ENCODE measurements at regions not wholly inside any gene's neighbourhood (a gene's known extent, or its start where the extent isn't known, plus 50 kb on each side); places are given as distances from the start of the nearest gene placed in this dataset.

GRCh38 chr2:82538590-82539279 is 1920.3 kb downstream of the SUCLG1 start:
- DNase-seq = no peak

DNA sequence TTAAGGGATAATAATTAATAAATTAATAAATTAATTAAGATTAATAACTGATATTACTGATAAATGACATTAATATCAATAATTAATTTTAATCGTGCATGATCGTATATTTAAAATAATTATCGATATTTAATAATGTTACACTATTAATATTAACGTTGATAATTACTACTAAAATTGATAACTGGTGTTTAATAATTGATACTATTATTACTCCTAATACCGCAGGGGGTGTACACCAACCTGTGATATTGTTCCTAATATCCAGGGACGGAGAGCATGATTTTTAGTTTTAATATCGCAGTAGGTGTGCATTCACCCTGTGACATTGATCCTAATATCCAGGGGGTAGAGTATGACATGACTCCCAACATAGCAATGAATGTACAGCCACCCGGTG is 1930.8 kb downstream of the SUCLG1 start:
- no peak for DNase-seq

DNA sequence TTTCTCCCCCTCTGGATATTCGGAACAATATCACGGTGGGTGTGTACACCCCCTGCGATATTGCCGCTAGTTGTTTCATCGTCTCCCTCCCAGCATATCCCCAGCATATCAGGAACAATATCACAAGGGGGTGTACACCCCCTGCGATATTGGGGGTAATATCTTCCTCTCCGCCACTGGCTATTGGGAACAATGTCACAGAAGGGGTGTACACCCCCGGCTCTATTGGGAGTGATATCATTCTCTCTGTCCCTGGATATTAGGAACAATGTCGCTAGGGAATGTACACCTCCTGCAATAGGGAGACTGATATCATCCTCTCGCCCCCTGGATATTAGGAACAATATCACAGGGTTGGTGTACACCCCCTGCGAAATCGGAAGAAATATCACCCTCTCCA is 1932.0 kb downstream of the SUCLG1 start:
- no peak for DNase-seq

DNA sequence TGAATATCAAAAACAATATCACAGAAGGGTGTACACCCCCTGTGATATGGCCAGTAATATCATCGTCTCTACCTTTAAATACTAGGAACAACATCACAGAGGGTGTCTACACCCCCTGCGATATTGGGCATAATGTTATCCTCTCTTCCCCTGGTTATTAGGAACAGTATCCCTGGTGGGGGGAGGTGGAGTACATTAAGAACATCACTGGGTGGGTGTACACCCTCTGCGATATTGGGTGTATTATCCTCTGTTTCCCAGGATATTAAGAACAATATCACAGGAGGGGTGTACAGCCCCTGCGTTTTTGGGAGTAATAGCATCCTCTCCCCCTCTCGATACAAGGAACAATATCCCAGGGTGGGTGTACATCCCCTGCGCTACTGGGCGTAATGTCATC is 1932.8 kb downstream of the SUCLG1 start:
- no peak for DNase-seq

DNA sequence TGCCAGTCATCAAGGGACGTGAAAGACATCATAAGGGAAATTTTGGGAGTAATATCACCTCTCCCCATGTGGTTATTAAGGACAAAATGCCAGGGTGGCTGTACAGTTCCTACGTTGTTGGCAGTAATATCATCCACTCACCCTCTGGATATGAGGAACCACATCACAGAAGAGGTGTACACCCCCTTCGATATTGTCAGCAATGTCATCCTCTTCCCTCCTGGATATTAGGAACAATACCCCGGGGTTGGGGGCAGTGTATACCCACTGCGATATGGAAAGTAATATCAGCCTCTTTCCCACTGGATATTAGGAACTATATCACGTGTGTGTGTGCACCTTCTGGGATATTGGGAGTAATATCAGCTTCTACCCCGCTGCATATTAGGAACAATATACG is 1933.3 kb downstream of the SUCLG1 start:
- DNase-seq = no peak

DNA sequence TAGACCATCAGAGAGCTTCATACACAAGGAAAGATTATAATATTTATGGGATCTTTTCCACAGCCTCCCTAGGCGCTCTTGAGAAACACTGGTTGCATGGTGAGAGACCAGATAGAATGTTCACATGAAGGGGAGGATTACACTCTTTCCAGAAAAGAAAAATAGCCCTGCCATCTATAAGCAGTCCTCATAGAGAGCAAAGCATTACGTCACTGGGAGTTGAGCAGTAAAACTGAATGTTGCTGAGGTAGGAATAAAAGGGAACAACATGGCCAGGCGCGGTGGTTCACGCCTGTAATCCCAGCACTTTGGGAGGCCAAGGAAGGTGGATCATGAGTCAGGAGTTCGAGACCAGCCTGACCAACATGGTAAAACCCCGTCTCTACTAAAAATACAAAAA is 1934.3 kb downstream of the SUCLG1 start:
- no peak for DNase-seq

DNA sequence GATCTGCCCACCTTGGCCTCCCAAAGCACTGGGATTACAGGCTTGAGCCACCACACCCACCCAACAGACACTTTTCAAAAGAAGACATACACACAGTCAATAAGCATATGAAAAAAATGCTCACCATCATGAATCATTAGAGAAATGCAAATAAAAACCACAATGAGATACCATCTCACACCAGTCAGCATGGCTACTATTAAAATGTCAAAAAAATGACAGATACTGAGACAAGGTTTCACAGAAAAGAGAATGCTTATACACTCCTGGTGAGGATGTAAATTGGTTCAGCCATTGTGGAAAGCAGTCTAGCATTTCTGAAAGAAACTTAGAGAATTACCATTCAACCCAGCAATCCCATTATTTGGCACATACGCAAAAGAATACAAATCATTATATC is 1947.2 kb downstream of the SUCLG1 start:
- no peak for DNase-seq

GRCh38 chr2:82508702-82509101 is 1950.4 kb downstream of the SUCLG1 start:
- DNase-seq = no peak

- no peak for DNase-seq
These were observed 1951.4 kb downstream of the SUCLG1 start for GRCh38 chr2:82507657-82508056.

DNA sequence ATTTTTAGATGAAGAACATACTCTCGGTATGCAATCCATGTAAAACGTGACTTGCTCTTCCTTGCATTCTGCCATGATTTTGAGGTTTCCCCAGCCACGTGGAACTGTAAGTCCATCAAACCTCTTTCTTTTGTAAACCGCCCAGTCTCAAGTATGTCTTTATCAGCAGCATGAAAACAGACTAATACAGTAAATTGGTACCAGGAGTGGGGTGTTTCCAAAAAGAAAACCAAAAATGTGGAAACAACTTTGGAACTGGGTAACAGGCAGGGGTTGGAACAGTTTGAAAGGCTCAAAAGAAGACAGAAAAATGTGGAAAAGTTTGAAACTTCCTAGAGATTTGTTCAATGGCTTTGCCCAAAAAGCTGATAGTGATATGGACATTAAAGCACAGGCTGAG is 1957.9 kb downstream of the SUCLG1 start:
- no peak for DNase-seq

DNA sequence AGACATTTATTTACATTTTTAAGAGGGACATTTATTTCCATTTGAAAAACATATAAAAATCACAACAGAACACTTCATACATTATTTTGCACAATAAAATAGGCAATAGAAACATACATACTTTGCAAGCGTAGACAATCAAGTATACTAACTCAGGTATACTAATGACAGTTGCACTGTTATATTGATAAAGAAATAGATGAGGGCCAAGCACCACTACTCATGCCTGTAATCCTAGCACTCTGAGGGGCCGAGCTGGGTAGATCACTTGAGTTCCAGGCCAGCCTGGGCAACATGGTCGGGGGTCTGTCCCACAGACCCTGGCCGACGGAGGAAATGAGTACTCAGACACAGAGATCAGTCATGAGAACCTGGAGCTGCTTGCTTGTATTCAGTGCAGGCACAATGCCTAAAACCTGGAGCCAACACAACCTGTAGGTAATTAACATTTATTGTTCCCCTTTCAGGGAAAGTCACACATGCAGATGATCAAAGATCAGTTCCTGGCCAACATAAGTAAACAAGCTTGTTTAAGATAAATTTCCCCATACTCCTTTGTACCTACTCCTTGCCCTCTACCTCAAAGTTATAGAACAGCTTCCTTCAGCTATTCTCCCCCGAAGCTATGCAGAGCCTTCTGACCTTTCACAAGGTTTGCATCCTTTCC is 1960.2 kb downstream of the SUCLG1 start:
- DNase-seq = no peak

DNA sequence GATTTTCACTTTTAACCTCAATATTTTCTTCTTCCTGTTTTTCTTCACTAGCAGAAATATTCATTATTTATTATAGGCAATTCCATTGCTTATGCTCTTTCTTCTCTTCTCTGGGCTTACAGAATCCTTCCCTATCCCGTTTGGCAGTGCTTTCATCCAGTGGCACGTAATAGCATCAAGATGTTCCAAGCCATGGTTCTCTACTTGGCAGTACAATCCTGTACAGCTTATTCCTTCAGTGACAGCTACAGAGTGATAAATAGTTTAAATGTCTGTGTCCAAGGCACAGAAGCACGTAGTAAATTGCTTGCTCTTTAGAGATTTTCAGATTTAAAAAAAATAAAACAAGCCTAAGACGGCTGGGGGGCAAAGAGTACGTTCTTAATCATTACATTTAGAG is 1964.3 kb downstream of the SUCLG1 start:
- no peak for DNase-seq

- no peak for DNase-seq
These were observed 1967.5 kb downstream of the SUCLG1 start for GRCh38 chr2:82491591-82491990.

DNA sequence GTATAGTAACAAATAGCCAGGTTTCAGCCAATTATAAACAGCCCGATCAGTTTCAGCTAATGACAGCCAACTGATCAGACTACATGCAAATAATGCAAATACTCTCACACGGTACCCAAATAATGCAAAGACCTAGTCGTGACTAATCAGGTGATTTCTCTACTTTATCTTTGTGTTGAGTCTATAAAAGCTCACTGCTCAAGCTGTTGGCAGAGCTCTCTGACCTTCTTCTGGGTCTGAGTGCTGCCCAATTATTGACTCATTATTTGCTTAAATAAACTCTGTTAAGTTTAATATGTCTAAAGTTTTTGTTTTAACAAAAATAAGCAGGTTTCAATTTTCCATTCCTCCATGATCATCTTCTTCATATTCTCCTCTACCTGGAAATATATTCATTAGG is 1971.7 kb downstream of the SUCLG1 start:
- DNase-seq = no peak

GRCh38 chr2:82485701-82486100 is 1973.4 kb downstream of the SUCLG1 start:
- DNase-seq = no peak

DNA sequence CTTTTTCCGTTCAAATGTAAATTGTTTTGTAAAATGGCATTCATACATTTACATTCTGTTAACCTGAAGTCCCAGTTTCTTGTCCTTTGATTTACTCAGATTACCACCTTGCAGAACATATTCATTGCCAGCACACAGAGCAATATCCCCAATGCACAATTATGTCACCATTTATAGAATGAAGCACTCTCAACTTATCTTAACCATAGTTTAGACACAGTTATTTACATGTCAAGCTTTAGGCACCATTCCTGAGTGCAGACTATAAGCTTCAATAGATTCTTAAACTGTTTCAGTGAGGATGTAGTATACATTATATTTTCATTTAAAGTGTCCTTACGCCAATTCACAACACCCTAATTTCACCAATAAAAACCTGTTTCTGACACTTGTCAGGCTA is 1977.9 kb downstream of the SUCLG1 start:
- no peak for DNase-seq

DNA sequence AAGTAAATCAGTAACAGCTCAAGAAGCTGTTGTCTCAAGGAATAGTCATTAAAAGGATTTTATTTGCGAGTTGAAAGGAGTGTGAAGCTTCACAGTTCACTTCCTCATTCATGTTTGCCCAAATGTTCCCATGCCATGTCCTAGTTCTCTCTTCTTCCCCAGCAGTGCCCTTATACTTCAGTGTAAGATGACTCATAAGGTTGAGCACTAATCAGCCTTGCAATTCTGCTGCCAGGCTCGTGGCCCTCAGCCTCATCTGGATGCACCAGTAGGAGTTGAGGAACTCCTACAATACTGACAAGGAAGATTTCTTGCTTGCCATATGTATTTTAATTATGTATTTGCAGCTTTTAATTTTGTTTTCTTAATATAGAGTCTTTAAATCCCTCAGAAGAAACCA is 1980.4 kb downstream of the SUCLG1 start:
- no peak for DNase-seq

DNA sequence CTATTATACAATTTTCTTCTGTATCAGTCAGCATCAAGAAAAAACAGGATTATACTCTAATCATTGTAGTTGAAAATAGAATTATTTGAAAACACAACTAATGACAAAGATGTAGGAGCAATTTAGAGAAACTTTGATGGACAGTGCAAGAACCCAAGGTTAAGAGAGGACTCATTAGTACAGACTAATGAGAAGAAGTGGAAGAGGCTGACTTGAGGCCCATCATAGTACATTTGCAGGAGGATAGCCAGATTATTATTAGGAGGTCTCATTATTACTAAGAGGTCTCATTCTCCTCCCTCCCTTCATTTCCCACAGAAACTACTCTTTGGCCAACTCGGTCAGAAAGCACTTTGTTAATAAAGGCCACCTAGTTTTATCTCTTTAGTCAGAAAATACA is 1983.0 kb downstream of the SUCLG1 start:
- no peak for DNase-seq

- DNase-seq = no peak
These were observed 2030.8 kb downstream of the SUCLG1 start for GRCh38 chr2:82428251-82428650.

GRCh38 chr2:82412021-82412420 is 2047.1 kb downstream of the SUCLG1 start:
- DNase-seq = no peak

- DNase-seq = no peak
These were observed 2048.0 kb downstream of the SUCLG1 start for GRCh38 chr2:82411071-82411470.

DNA sequence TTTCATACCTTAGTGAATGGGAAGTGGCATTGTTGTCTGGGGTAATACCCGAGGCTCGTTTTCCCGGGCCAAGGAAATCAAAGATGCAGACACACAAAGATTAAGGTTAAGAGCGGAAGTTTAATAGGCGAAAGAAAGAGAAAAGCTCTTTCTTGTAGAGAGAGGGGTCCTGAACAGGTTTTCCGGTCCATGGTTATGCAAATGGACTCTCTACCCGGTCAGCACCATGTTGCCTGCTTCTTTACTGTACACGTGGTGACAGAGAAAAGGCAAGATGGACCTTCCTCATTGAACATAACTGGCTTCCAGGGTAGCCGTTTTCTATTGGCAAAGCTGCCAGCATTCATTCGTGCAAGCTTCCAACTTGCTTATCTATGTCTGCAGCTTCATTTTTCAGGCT is 2063.5 kb downstream of the SUCLG1 start:
- DNase-seq = no peak

DNA sequence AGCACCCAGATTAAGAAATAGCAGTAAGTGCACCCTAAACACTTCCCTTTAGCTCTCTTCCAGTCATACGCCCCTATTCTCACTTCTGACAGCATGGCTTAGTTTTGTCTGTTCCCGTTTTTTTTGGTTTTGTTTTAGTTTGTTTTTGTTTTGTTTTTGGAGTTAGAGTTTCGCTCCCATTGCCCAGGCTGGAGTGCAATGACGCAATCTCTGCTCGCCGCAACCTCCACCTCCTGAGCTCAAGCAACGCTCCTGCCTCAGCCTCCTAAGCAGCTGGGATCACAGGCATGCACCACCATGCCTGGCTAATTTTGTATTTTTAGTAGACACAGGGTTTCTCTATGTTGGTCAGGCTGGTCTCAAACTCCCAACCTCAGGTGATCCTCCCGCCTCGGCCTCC is 2067.7 kb downstream of the SUCLG1 start:
- DNase-seq = no peak

DNA sequence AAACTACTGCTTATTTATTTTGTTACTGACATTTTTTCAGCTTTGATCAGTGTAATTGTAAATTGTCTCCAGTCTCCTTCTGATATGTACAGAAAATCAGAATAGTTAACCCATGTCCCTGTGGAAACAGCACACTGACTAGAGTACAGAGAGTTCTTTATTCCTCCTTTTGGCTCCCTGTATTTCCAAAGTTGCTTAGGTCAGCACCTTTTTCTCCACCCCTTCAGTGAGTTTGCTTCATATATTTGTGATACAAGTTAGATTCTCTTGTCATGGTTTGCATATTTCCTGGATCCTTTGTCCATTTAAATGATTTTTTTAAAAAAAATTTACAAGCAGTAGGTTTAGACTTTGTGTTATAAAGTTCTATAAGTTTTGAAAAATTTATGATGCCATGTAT is 2051.1 kb upstream of the LRRTM1 start:
- no peak for DNase-seq

- DNase-seq = no peak
These were observed 2041.4 kb upstream of the LRRTM1 start for GRCh38 chr2:82345910-82346309.
